NCI-H2227 (cell line): ENCODE measurements at regions not wholly inside any gene's neighbourhood (a gene's known extent, or its start where the extent isn't known, plus 50 kb on each side); places are given as distances from the start of the nearest gene placed in this dataset.

Experiments
- DNase-seq: peaks from one replicate; lab custom pipeline; 2025; ENCODE audit not compliant: unreplicated experiment; lab: John Stamatoyannopoulos, UW

GRCh38 chr20:23207826-23208540 lies 121.9 kb upstream of the CD93 start:
- DNase-seq, result no peak

- no peak for DNase-seq
Observed at GRCh38 chr20:23206995-23207394, 120.9 kb upstream of the CD93 start.

GRCh38 chr20:23206061-23206460 lies 119.9 kb upstream of the CD93 start:
- no peak for DNase-seq

- DNase-seq, result no peak
Observed at GRCh38 chr20:23205611-23206041, 119.5 kb upstream of the CD93 start.

GRCh38 chr20:23205211-23205610 lies 119.1 kb upstream of the CD93 start:
- no peak for DNase-seq

GRCh38 chr20:23203951-23204730 lies 118.0 kb upstream of the CD93 start:
- no peak for DNase-seq

GRCh38 chr20:23203310-23203709 lies 117.2 kb upstream of the CD93 start:
- DNase-seq, result no peak

- no peak for DNase-seq
Observed at GRCh38 chr20:23201658-23202057, 115.5 kb upstream of the CD93 start.

GRCh38 chr20:23200914-23201313 lies 114.8 kb upstream of the CD93 start:
- DNase-seq, result no peak

- no peak for DNase-seq
Observed at GRCh38 chr20:23200413-23200812, 114.3 kb upstream of the CD93 start.

- DNase-seq, result no peak
Observed at GRCh38 chr20:23199356-23199755, 113.2 kb upstream of the CD93 start.

- no peak for DNase-seq
Observed at GRCh38 chr20:23198815-23199214, 112.7 kb upstream of the CD93 start.

- DNase-seq, result no peak
Observed at GRCh38 chr20:23197836-23198235, 111.7 kb upstream of the CD93 start.

GRCh38 chr20:23195636-23196035 lies 109.5 kb upstream of the CD93 start:
- DNase-seq, result no peak

- DNase-seq, result no peak
Observed at GRCh38 chr20:23193801-23194384, 107.8 kb upstream of the CD93 start.

GRCh38 chr20:23192469-23192868 lies 106.3 kb upstream of the CD93 start:
- DNase-seq, result no peak

GRCh38 chr20:23190557-23190956 lies 104.4 kb upstream of the CD93 start:
- DNase-seq, result no peak

- no peak for DNase-seq
Observed at GRCh38 chr20:23189854-23190253, 103.7 kb upstream of the CD93 start.

- DNase-seq, result no peak
Observed at GRCh38 chr20:23189341-23189740, 103.2 kb upstream of the CD93 start.

- DNase-seq, result no peak
Observed at GRCh38 chr20:23188377-23189169, 102.4 kb upstream of the CD93 start.

GRCh38 chr20:23187751-23188150 lies 101.6 kb upstream of the CD93 start:
- DNase-seq, result no peak
